Fibroblast of lung (primary cell): ENCODE measurements at regions not wholly inside any gene's neighbourhood (a gene's known extent, or its start where the extent isn't known, plus 50 kb on each side); places are given as distances from the start of the nearest gene placed in this dataset.

Source experiments
- DNase-seq, 2 donors: peaks; one replicate each; pipeline versions ENCODE4 v3.0.0 to v3.0.0-alpha.2; 2010; ENCODE audit warnings: low read depth in 2 of 2
- H2AFZ ChIP-seq: 2 replicates; pipeline ENCODE4 v1.5.1; 2012; ENCODE audit warnings: low read length, control low read depth, inconsistent platforms
- H3K27ac ChIP-seq: 2 replicates; pipeline ENCODE4 v1.5.1; 2011; ENCODE audit warnings: low read length, control low read depth; ENCODE audit not compliant: insufficient read depth
- H3K27me3 ChIP-seq: 2 replicates; pipeline ENCODE4 v1.5.1; 2011; ENCODE audit warnings: mild to moderate bottlenecking, low read length; ENCODE audit not compliant: control insufficient read depth, insufficient read depth
- H3K36me3 ChIP-seq: 2 replicates; pipeline ENCODE4 v1.5.1; 2011; ENCODE audit warnings: low read length; ENCODE audit not compliant: control insufficient read depth, insufficient read depth
- H3K4me1 ChIP-seq: 2 replicates; pipeline ENCODE4 v1.5.1; 2011; ENCODE audit warnings: low read length; ENCODE audit not compliant: control insufficient read depth, insufficient read depth; ENCODE audit errors: extremely low read depth
- H3K4me2 ChIP-seq: 2 replicates; pipeline ENCODE4 v1.5.1; 2011; ENCODE audit warnings: low read length, control low read depth; ENCODE audit not compliant: insufficient read depth; ENCODE audit errors: extremely low read depth
- H3K4me3 ChIP-seq, 4 experiments: fragments of 200-600 bp in 1 of 4; sonication (generic) in 1 of 4; replicated peaks in 1 of 4; 2 replicates each; pipeline ENCODE4 v1.5.1; 2011 to 2016; ENCODE audit warnings: low read length in 4 of 4, low read depth in 3 of 4, mild to moderate bottlenecking in 3 of 4, control low read depth in 2 of 4, inconsistent platforms in 1 of 4, mixed read lengths in 1 of 4; ENCODE audit not compliant: insufficient read depth in 1 of 4; ENCODE audit errors: control extremely low read depth in 1 of 4
- H3K79me2 ChIP-seq: 2 replicates; pipeline ENCODE4 v1.5.1; 2012; ENCODE audit warnings: mild to moderate bottlenecking, low read length, inconsistent platforms; ENCODE audit not compliant: control insufficient read depth, insufficient read depth
- H3K9ac ChIP-seq: 2 replicates; pipeline ENCODE4 v1.5.1; 2011; ENCODE audit warnings: mild to moderate bottlenecking, low read length, control low read depth; ENCODE audit not compliant: insufficient read depth
- H3K9me3 ChIP-seq: 2 replicates; pipeline ENCODE4 v1.5.1; 2012; ENCODE audit warnings: low read depth, low read length; ENCODE audit not compliant: control insufficient read depth, insufficient read depth
- H4K20me1 ChIP-seq: 2 replicates; pipeline ENCODE4 v1.5.1; 2011; ENCODE audit warnings: low read length; ENCODE audit not compliant: control insufficient read depth, insufficient read depth; ENCODE audit errors: extremely low read depth
- CTCF ChIP-seq, 2 donors: IDR thresholded peaks in 1 of 2; conservative IDR thresholded peaks in 1 of 2; 1 replicate in 1 of 2; 2 replicates in 1 of 2; pipeline ENCODE4 v1.5.1; 2011 to 2012; ENCODE audit warnings: low read length in 2 of 2, control low read depth in 1 of 2, inconsistent platforms in 1 of 2, low read depth in 1 of 2, mild to moderate bottlenecking in 1 of 2
- EZH2 ChIP-seq: IDR thresholded peaks from 2 replicates; pipeline ENCODE4 v1.5.1; 2012; ENCODE audit warnings: low read length, control low read depth, mild to moderate bottlenecking; ENCODE audit errors: missing control alignments

- Histone ChIP-seq H3K4me2 (no peak overlapping the region), H3K36me3 (no peaks in the 10 kb centered on the region), H3K4me3 (no peak overlapping the region), H3K79me2 (no peaks in the 10 kb centered on the region), H3K9ac (no peak overlapping the region), H3K27ac (no peak overlapping the region), H3K9me3 (no peaks in the 10 kb centered on the region), H4K20me1 (no peaks in the 10 kb centered on the region), H2AFZ (no peak overlapping the region), H3K27me3 (no peaks in the 10 kb centered on the region), H3K4me1 (no peaks in the 10 kb centered on the region)
- TF ChIP-seq EZH2 (no peak), CTCF (conservative IDR thresholded peaks at IDR 0.05 in 1 of 2, IDR thresholded peaks at IDR 0.05 in 1 of 2; ENCODE audit: low read depth in 1 of 2, low read length in 2 of 2) (no peak)
- DNase-seq, result no peak
These were observed 70.6 kb upstream of the SPON1 start for GRCh38 chr11:13891911-13892310.

- Histone ChIP-seq H3K79me2 (no peaks in the 10 kb centered on the region), H3K4me1 (no peaks in the 10 kb centered on the region), H3K9me3 (no peaks in the 10 kb centered on the region), H3K36me3 (no peaks in the 10 kb centered on the region), H3K9ac (no peak overlapping the region), H3K4me3 (no peak overlapping the region), H3K27me3 (no peaks in the 10 kb centered on the region), H3K4me2 (no peak overlapping the region), H2AFZ (no peak overlapping the region), H4K20me1 (no peaks in the 10 kb centered on the region), H3K27ac (no peak overlapping the region)
- no peak for TF ChIP-seq CTCF (conservative IDR thresholded peaks at IDR 0.05 in 1 of 2, IDR thresholded peaks at IDR 0.05 in 1 of 2; ENCODE audit: low read depth in 1 of 2, low read length in 2 of 2)
- TF ChIP-seq EZH2, result no peak
- DNase-seq, result no peak
These were observed 66.1 kb upstream of the SPON1 start for GRCh38 chr11:13896175-13896980.

- H3K36me3 ChIP-seq, result no peaks in the 10 kb centered on the region
- H3K27ac ChIP-seq, result no peak overlapping the region
- H3K9me3 ChIP-seq, result no peaks in the 10 kb centered on the region
- no peaks in the 10 kb centered on the region for H3K79me2 ChIP-seq
- H3K9ac ChIP-seq, result no peak overlapping the region
- no peak for DNase-seq
- no peak overlapping the region for H2AFZ ChIP-seq
- H3K4me3 ChIP-seq, result no peak overlapping the region
- H3K4me1 ChIP-seq, result no peaks in the 10 kb centered on the region
- no peak overlapping the region for H3K4me2 ChIP-seq
- H4K20me1 ChIP-seq, result no peaks in the 10 kb centered on the region
- TF ChIP-seq EZH2 (no peak), CTCF (conservative IDR thresholded peaks at IDR 0.05 in 1 of 2, IDR thresholded peaks at IDR 0.05 in 1 of 2; ENCODE audit: low read depth in 1 of 2, low read length in 2 of 2) (no peak)
- H3K27me3 ChIP-seq, result no peaks in the 10 kb centered on the region
These were observed 65.6 kb upstream of the SPON1 start for GRCh38 chr11:13896981-13897353.
